NB4 (cell line): ENCODE measurements at regions not wholly inside any gene's neighbourhood (a gene's known extent, or its start where the extent isn't known, plus 50 kb on each side); places are given as distances from the start of the nearest gene placed in this dataset.

ENCODE experiments used
- DNase-seq: peaks from one replicate; pipeline ENCODE4 v3.0.0; 2010; ENCODE audit warnings: low read depth
- H3K4me3 ChIP-seq: one replicate; pipeline ENCODE4 v1.5.1; 2011; ENCODE audit warnings: mild to moderate bottlenecking, low read depth, low read length, moderate library complexity
- CTCF ChIP-seq: IDR thresholded peaks from one replicate; pipeline ENCODE4 v1.5.1; 2012; ENCODE audit warnings: low read depth, low read length
- MAX ChIP-seq: IDR thresholded peaks from 2 replicates; pipeline ENCODE4 v1.6.1; 2011; ENCODE audit warnings: low read depth, low read length
- MYC ChIP-seq: IDR thresholded peaks from 2 replicates; pipeline ENCODE4 v1.6.1; 2011; ENCODE audit warnings: low read depth, low read length
- POLR2A ChIP-seq: IDR thresholded peaks from 2 replicates; pipeline ENCODE4 v1.6.1; 2011; ENCODE audit warnings: mild to moderate bottlenecking; ENCODE audit not compliant: insufficient read length; ENCODE audit errors: extremely low read depth

GRCh38 chr7:131013716-131014115 is 279.7 kb upstream of the KLF14 start:
- TF ChIP-seq MYC (no peak), CTCF (no peak), MAX (no peak), POLR2A (no peak)
- DNase-seq: no peak
- H3K4me3 ChIP-seq: no peak overlapping the region

DNA sequence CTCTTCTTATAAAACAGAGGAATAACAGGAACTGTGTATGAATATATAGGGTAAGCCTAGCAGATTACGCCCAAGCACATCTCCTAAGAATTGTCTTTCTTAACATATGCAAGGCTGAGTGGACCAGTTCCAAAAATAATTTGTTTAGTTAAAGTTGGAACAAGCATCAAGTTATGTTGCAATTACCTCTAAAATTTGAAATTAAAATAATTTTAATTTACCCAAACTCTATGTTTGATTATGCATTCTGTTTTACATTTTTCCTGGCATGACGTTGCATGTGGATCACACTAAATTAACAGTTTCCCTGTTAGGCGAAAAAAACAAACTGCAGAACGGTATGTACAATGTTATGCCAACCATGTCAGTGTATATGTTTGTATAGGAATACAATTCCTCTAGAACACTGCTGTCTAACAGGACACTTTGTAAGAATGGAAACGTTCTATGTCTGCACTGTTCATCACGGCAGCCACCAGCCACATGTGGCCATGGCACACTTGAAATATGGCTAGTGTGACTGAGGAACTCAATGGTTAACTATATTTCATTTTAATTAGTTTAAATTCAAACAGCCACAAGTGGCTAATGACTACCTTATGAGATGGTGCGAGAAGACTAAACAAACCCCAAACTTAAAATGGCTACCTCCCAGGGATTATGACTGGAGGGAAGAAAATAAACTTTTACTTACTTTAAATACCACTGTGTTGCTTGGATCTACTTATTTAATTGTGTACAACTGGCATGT is 281.1 kb upstream of the KLF14 start:
- no peak overlapping the region for H3K4me3 ChIP-seq
- DNase-seq: no peak
- TF ChIP-seq POLR2A (no peak), MAX (no peak), MYC (no peak), CTCF (no peak)

DNA sequence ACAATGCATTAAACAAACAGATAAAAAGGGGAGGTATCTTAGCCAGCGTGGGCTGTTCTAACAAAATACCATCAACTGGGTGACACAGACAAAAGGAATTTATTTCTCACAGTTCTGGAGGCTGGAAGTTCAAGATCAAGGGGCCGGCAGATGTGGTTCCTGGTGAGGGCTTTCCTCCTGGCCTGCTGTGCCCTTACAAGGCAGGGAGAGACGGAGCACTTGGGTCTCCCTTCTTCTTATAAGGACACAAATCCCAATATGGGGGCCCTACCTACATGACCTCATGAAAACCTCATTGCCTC is 281.6 kb upstream of the KLF14 start:
- TF ChIP-seq MYC (no peak), POLR2A (no peak), MAX (no peak), CTCF (no peak)
- no peak for DNase-seq
- no peak overlapping the region for H3K4me3 ChIP-seq

DNA sequence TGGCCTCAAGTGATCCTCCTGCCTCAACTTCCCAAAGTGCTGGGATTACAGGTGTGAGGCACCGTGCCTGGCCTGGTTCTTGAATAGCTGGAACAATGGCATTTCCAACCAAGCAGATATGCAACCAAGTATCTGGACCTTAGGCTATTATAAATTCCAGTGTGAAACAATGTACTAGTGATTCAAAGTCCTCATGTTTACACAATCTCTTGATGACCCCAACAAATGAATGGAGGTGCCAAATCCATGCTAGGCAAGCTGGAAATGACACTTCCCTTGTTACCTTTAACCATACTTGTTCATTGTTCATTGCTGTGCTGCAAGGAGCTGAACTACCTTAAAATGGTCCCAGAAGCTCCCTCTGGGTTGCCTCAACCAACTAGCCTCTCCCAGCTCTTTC is 282.2 kb upstream of the KLF14 start:
- TF ChIP-seq MAX: no peak
- TF ChIP-seq CTCF: no peak
- TF ChIP-seq POLR2A: no peak
- TF ChIP-seq MYC: no peak
- DNase-seq: no peak
- H3K4me3 ChIP-seq: no peak overlapping the region

DNA sequence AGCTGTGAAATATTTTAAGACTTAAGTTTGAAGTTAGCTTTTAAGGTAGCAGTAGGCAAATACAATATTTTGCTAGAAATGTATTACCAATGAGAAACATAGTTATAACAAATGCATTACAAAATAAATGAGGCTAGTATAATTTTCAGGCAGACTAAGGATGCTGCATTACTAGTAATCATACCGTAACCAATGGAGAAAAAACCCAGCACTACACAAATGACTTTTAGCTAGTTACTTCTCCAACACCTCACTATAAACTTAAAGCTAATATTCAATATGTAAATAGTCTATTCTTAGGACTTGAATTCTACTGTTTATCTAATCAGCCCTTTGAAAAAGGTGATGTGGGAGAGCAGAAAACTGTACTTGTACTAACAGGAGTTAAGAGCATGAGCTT is 285.3 kb upstream of the KLF14 start:
- H3K4me3 ChIP-seq: no peak overlapping the region
- TF ChIP-seq MAX (no peak), POLR2A (no peak), MYC (no peak), CTCF (no peak)
- DNase-seq: no peak

DNA sequence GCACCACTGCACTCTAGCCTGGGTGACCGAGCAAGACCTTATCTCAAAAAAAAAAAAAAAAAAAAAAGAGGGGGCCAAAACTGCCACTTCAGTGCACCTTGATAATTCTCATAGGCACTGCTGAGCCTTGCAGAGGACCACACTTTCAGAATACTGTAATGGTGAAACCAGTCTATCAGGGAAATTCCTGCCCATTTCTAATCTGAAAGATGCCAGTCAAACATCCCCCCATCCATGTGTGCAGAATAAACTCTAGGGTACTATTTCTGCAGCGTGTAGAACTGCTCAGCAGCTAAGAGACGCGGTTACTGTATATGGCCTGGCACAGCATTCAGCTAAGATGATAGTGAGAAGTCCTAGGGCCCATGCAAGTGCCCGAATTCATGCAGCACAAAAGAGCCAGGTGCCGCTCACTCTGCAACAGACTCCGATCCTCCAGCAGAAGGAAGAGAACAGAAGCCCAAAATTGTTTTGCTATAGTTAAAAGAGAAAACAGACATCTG is 286.8 kb upstream of the KLF14 start:
- TF ChIP-seq MAX (no peak), CTCF (no peak), POLR2A (no peak), MYC (no peak)
- H3K4me3 ChIP-seq: no peak overlapping the region
- DNase-seq: no peak
